GM20000 (cell line): ENCODE measurements at regions not wholly inside any gene's neighbourhood (a gene's known extent, or its start where the extent isn't known, plus 50 kb on each side); places are given as distances from the start of the nearest gene placed in this dataset.

Experiments
- DNase-seq: peaks from one replicate; pipeline ENCODE4 v3.0.0; 2012; ENCODE audit warnings: low spot score
- CTCF ChIP-seq: IDR thresholded peaks from 2 replicates; pipeline ENCODE4 v1.5.1; 2012; ENCODE audit warnings: mild to moderate bottlenecking, control low read depth; ENCODE audit errors: extremely low read depth, missing control alignments

- DNase-seq: no peak
- TF ChIP-seq CTCF: no peak
These were observed 185.2 kb downstream of the MZT1 start for GRCh38 chr13:72542241-72542640.

GRCh38 chr13:72541674-72542073 lies 185.8 kb downstream of the MZT1 start:
- no peak for TF ChIP-seq CTCF
- no peak for DNase-seq

GRCh38 chr13:72540881-72541280 lies 186.5 kb downstream of the MZT1 start:
- no peak for TF ChIP-seq CTCF
- no peak for DNase-seq

GRCh38 chr13:72539925-72540324 lies 187.5 kb downstream of the MZT1 start:
- TF ChIP-seq CTCF: no peak
- DNase-seq: no peak

- no peak for DNase-seq
These were observed 189.6 kb downstream of the MZT1 start for GRCh38 chr13:72537782-72538181.

GRCh38 chr13:72537395-72537780 lies 190.0 kb downstream of the MZT1 start:
- no peak for TF ChIP-seq CTCF

More at GRCh38 chr13:72537782-72538181, 189.6 kb downstream of the MZT1 start:
- TF ChIP-seq CTCF: no peak

GRCh38 chr13:72536714-72537394 lies 190.6 kb downstream of the MZT1 start:
- no peak for DNase-seq
- no peak for TF ChIP-seq CTCF

More at GRCh38 chr13:72537395-72537780, 190.0 kb downstream of the MZT1 start:
- no peak for DNase-seq
